ENCODE measurements at regions not wholly inside any gene's neighbourhood (a gene's known extent, or its start where the extent isn't known, plus 50 kb on each side); places are given as distances from the start of the nearest gene placed in this dataset.
A peak's percentile ranks its signal among the peaks of the same experiment; 100 is the strongest.

- no peak overlapping the region for H3K4me3 ChIP-seq
- H3K27me3 ChIP-seq (ENCODE audit: control insufficient read depth in 3 of 3, insufficient read depth in 3 of 3, low read length in 2 of 3), result no peaks in the 10 kb centered on the region
- DNase-seq (no peak), ATAC-seq (ENCODE audit: insufficient read depth, low FRiP score) (no peak)
- H3K36me3 ChIP-seq (ENCODE audit: control insufficient read depth in 4 of 4, insufficient read depth in 4 of 4, low read length in 4 of 4), result no peaks in the 10 kb centered on the region
- no peak overlapping the region for H3K27ac ChIP-seq (ENCODE audit: low read depth in 1 of 2, low read length in 1 of 2)
- H3K9me3 ChIP-seq (ENCODE audit: control insufficient read depth in 4 of 4, insufficient read depth in 3 of 4, low read length in 3 of 4), result no peaks in the 10 kb centered on the region
- H3K4me1 ChIP-seq (ENCODE audit: control insufficient read depth in 5 of 5, insufficient read depth in 5 of 5, low read length in 5 of 5), result peaks cover 0 to 2% (median 0%) of the 10 kb centered on the region in 5 donors
- 80% methylated on average over 2 of the region's 2 CpGs for WGBS, 2 donors
- TF ChIP-seq CTCF (IDR thresholded peaks at IDR 0.05; ENCODE audit: control extremely low read depth, extremely low read depth), result no peak
- no peak overlapping the region for H3K9ac ChIP-seq (ENCODE audit: insufficient read depth in 1 of 2, low read length in 2 of 2)
These were observed 1107.8 kb upstream of the SEMA6A start for GRCh38 chr5:117682416-117682815.

GRCh38 chr5:117681431-117682254 is 1107.0 kb upstream of the SEMA6A start:
- no peaks in the 10 kb centered on the region for H3K9me3 ChIP-seq (ENCODE audit: control insufficient read depth in 4 of 4, insufficient read depth in 3 of 4, low read length in 3 of 4)
- no peak overlapping the region for H3K9ac ChIP-seq (ENCODE audit: insufficient read depth in 1 of 2, low read length in 2 of 2)
- 84 to 88% methylated on average over 6 of the region's 6 CpGs for WGBS, 2 donors
- no peaks in the 10 kb centered on the region for H3K36me3 ChIP-seq (ENCODE audit: control insufficient read depth in 4 of 4, insufficient read depth in 4 of 4, low read length in 4 of 4)
- TF ChIP-seq CTCF (IDR thresholded peaks at IDR 0.05; ENCODE audit: control extremely low read depth, extremely low read depth), result no peak
- H3K4me3 ChIP-seq, result no peak overlapping the region
- H3K27me3 ChIP-seq (ENCODE audit: control insufficient read depth in 3 of 3, insufficient read depth in 3 of 3, low read length in 2 of 3), result no peaks in the 10 kb centered on the region
- H3K27ac ChIP-seq (ENCODE audit: low read depth in 1 of 2, low read length in 1 of 2), result no peak overlapping the region
- ATAC-seq (ENCODE audit: insufficient read depth, low FRiP score) (no peak), DNase-seq (no peak)
- peaks cover 0 to 2% (median 0%) of the 10 kb centered on the region in 5 donors for H3K4me1 ChIP-seq (ENCODE audit: control insufficient read depth in 5 of 5, insufficient read depth in 5 of 5, low read length in 5 of 5)

GRCh38 chr5:117680426-117680825 is 1105.8 kb upstream of the SEMA6A start:
- Histone ChIP-seq H3K4me1 (ENCODE audit: control insufficient read depth in 5 of 5, insufficient read depth in 5 of 5, low read length in 5 of 5) (peaks cover 0 to 2% (median 0%) of the 10 kb centered on the region in 5 donors), H3K9me3 (ENCODE audit: control insufficient read depth in 4 of 4, insufficient read depth in 3 of 4, low read length in 3 of 4) (no peaks in the 10 kb centered on the region), H3K4me3 (no peak overlapping the region), H3K36me3 (ENCODE audit: control insufficient read depth in 4 of 4, insufficient read depth in 4 of 4, low read length in 4 of 4) (no peaks in the 10 kb centered on the region), H3K27ac (ENCODE audit: low read depth in 1 of 2, low read length in 1 of 2) (no peak overlapping the region), H3K9ac (ENCODE audit: insufficient read depth in 1 of 2, low read length in 2 of 2) (no peak overlapping the region), H3K27me3 (ENCODE audit: control insufficient read depth in 3 of 3, insufficient read depth in 3 of 3, low read length in 2 of 3) (no peaks in the 10 kb centered on the region)
- WGBS, 2 donors, result 77 to 86% methylated on average over 1 of the region's 1 CpG
- DNase-seq, result peak; percentile 26 to 39 (median 28)
- ATAC-seq (ENCODE audit: insufficient read depth, low FRiP score), result no peak
- no peak for TF ChIP-seq CTCF (IDR thresholded peaks at IDR 0.05; ENCODE audit: control extremely low read depth, extremely low read depth)
